ENCODE measurements at regions not wholly inside any gene's neighbourhood (a gene's known extent, or its start where the extent isn't known, plus 50 kb on each side); places are given as distances from the start of the nearest gene placed in this dataset.

DNA sequence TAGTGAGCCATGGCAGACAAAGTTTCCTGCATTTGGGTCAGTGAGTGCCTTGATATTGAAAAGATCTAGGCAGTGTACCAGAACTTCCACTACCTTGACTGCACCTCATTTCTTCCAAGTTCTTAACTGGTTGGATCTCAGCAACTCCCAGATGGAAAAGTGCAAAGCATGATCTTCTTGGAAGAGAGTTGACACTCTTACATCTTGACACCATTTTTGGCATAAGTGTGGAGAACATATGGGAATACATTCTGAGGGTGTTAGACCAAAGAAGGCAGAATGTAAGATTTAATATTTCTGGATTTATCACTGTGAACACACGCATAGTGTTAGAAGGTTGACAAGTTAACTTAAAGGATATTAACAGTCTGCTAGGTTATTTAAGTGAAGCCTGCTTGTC lies 555.1 kb upstream of the CTNND2 start:
- DNase-seq (ENCODE audit: low read depth in 1 of 2, low spot score in 1 of 2): no peak
- Histone ChIP-seq H3K27me3 (ENCODE audit: insufficient read depth, poor library complexity, severe bottlenecking) (no peaks in the 10 kb centered on the region), H3K27ac (replicated peaks) (no peak overlapping the region), H3K4me3 (replicated peaks; ENCODE audit: insufficient read depth, low read length) (no peak overlapping the region)
- TF ChIP-seq POLR2AphosphoS5 (IDR thresholded peaks at IDR 0.05; ENCODE audit: low read depth): no peak
- TF ChIP-seq GABPA (IDR thresholded peaks at IDR 0.05; ENCODE audit: low read depth): no peak
- TF ChIP-seq, protein P1, sequence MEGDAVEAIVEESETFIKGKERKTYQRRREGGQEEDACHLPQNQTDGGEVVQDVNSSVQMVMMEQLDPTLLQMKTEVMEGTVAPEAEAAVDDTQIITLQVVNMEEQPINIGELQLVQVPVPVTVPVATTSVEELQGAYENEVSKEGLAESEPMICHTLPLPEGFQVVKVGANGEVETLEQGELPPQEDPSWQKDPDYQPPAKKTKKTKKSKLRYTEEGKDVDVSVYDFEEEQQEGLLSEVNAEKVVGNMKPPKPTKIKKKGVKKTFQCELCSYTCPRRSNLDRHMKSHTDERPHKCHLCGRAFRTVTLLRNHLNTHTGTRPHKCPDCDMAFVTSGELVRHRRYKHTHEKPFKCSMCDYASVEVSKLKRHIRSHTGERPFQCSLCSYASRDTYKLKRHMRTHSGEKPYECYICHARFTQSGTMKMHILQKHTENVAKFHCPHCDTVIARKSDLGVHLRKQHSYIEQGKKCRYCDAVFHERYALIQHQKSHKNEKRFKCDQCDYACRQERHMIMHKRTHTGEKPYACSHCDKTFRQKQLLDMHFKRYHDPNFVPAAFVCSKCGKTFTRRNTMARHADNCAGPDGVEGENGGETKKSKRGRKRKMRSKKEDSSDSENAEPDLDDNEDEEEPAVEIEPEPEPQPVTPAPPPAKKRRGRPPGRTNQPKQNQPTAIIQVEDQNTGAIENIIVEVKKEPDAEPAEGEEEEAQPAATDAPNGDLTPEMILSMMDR (IDR thresholded peaks at IDR 0.05; ENCODE audit: insufficient read depth, low read length): no peak
- no peak for TF ChIP-seq SPI1 (IDR thresholded peaks at IDR 0.05; ENCODE audit: borderline replicate concordance, low read depth)
- TF ChIP-seq, protein P2, sequence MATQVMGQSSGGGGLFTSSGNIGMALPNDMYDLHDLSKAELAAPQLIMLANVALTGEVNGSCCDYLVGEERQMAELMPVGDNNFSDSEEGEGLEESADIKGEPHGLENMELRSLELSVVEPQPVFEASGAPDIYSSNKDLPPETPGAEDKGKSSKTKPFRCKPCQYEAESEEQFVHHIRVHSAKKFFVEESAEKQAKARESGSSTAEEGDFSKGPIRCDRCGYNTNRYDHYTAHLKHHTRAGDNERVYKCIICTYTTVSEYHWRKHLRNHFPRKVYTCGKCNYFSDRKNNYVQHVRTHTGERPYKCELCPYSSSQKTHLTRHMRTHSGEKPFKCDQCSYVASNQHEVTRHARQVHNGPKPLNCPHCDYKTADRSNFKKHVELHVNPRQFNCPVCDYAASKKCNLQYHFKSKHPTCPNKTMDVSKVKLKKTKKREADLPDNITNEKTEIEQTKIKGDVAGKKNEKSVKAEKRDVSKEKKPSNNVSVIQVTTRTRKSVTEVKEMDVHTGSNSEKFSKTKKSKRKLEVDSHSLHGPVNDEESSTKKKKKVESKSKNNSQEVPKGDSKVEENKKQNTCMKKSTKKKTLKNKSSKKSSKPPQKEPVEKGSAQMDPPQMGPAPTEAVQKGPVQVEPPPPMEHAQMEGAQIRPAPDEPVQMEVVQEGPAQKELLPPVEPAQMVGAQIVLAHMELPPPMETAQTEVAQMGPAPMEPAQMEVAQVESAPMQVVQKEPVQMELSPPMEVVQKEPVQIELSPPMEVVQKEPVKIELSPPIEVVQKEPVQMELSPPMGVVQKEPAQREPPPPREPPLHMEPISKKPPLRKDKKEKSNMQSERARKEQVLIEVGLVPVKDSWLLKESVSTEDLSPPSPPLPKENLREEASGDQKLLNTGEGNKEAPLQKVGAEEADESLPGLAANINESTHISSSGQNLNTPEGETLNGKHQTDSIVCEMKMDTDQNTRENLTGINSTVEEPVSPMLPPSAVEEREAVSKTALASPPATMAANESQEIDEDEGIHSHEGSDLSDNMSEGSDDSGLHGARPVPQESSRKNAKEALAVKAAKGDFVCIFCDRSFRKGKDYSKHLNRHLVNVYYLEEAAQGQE (IDR thresholded peaks at IDR 0.05; ENCODE audit: insufficient replicate concordance, low read depth): no peak

DNA sequence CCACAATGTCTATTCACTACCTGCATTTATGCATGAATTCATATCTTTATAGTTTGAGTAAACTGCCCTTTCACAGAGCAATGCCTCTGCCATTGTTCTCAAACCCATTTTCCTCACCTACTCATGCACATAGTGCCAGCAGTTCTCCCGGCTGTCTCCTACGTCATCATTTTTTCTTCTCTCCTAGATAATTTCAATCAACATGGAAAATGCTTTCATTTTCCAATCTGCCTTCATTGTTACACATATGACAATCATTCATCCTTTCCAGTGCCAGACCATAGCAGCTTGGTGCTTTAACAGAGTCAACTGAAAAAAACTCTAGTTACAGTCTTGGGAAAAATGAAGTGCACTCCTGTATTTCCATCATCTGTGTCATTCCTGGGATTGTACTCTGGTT lies 514.8 kb upstream of the CTNND2 start:
- H3K27ac ChIP-seq (replicated peaks): no peak overlapping the region
- TF ChIP-seq GABPA (IDR thresholded peaks at IDR 0.05; ENCODE audit: low read depth) (no peak), POLR2AphosphoS5 (IDR thresholded peaks at IDR 0.05; ENCODE audit: low read depth) (no peak), SPI1 (IDR thresholded peaks at IDR 0.05; ENCODE audit: borderline replicate concordance, low read depth) (no peak)
- TF ChIP-seq, protein P1 (IDR thresholded peaks at IDR 0.05; ENCODE audit: insufficient read depth, low read length): no peak
- TF ChIP-seq, protein P2 (IDR thresholded peaks at IDR 0.05; ENCODE audit: insufficient replicate concordance, low read depth): no peak
- no peaks in the 10 kb centered on the region for H3K27me3 ChIP-seq (ENCODE audit: insufficient read depth, poor library complexity, severe bottlenecking)
- H3K4me3 ChIP-seq (replicated peaks; ENCODE audit: insufficient read depth, low read length): no peak overlapping the region
- DNase-seq (ENCODE audit: low read depth in 1 of 2, low spot score in 1 of 2): no peak

DNA sequence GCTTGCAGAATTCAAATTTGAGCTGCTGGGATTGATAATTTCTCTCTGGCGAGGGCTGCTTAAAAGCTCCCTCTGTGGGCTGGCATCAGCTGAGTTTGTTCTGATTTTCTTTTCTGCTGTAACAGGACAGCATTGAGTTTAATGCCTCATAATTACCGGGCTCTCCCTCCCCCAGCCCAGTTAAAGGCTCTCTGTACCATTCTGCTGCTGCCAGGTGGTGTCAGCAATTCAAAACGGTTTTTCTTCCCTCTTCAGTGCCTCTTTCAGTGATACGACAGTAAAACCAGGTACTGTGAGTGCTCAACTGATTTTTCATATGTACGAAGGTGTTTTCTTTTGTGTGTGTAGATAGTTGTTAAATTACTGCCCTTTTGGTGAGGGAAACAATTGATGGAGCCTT lies 509.3 kb upstream of the CTNND2 start:
- no peak overlapping the region for H3K4me3 ChIP-seq (replicated peaks; ENCODE audit: insufficient read depth, low read length)
- H3K27ac ChIP-seq (replicated peaks): no peak overlapping the region
- no peaks in the 10 kb centered on the region for H3K27me3 ChIP-seq (ENCODE audit: insufficient read depth, poor library complexity, severe bottlenecking)
- TF ChIP-seq, protein P1 (IDR thresholded peaks at IDR 0.05; ENCODE audit: insufficient read depth, low read length): no peak
- TF ChIP-seq, protein P2 (IDR thresholded peaks at IDR 0.05; ENCODE audit: insufficient replicate concordance, low read depth): no peak
- TF ChIP-seq GABPA (IDR thresholded peaks at IDR 0.05; ENCODE audit: low read depth): no peak
- TF ChIP-seq POLR2AphosphoS5 (IDR thresholded peaks at IDR 0.05; ENCODE audit: low read depth): no peak
- TF ChIP-seq SPI1 (IDR thresholded peaks at IDR 0.05; ENCODE audit: borderline replicate concordance, low read depth): no peak
- DNase-seq (ENCODE audit: low read depth in 1 of 2, low spot score in 1 of 2): no peak
